ENCODE measurements at regions not wholly inside any gene's neighbourhood (a gene's known extent, or its start where the extent isn't known, plus 50 kb on each side); places are given as distances from the start of the nearest gene placed in this dataset.
"Not testable (repeated sequence)": the region's sequence is repeated elsewhere in the genome, so short reads cannot be mapped to it uniquely, and the experiment has no call there.

GRCh38 chr2:147594038-147594437 lies 250.8 kb upstream of the ACVR2A start:
- Histone ChIP-seq H3K27ac (no peak overlapping the region), H3K4me3 (no peak overlapping the region), H3K27me3 (no peaks in the 10 kb centered on the region), H3K9me3 (replicated peaks in 1 of 3) (no peaks in the 10 kb centered on the region), H3K36me3 (replicated peaks in 1 of 2) (no peaks in the 10 kb centered on the region), H3K4me1 (replicated peaks in 1 of 2) (no peaks in the 10 kb centered on the region)
- 60 to 78% (median 70%) methylated on average over 3 of the region's 3 CpGs for WGBS, 4 donors
- no peak for DNase-seq
- intact Hi-C loops (cut with DNase I): no loop called here
- no peak for TF ChIP-seq POLR2A (IDR thresholded peaks at IDR 0.05)
- no peak for TF ChIP-seq CTCF (IDR thresholded peaks at IDR 0.05)

GRCh38 chr2:147592784-147593183 lies 252.0 kb upstream of the ACVR2A start:
- H3K36me3 ChIP-seq (replicated peaks in 1 of 2); DNase-seq; intact Hi-C loops (cut with DNase I); H3K4me3 ChIP-seq; H3K27ac ChIP-seq; H3K4me1 ChIP-seq (replicated peaks in 1 of 2); H3K9me3 ChIP-seq (replicated peaks in 1 of 3); H3K27me3 ChIP-seq: not testable (repeated sequence)
- WGBS, 4 donors: 85 to 98% (median 92%) methylated on average over 2 of the region's 2 CpGs

DNA sequence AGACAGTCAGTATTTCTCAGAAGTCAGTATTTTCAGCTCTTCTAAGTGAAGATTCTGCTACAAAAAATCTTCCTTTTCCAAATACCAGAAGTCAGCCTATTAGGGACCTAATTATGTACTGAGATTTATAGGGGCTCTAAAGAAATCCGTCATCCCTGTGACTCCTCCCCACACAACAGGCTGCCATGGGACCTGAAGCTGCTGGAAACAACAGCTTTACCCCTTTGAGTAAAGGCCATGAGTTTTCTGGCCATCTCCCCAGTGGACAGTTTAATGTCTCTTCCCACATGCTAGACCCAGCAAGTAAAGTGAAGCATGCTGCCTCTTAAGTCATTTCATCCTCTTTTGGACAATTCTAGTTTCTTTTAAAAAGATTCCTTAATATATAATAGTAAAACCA lies 255.7 kb upstream of the ACVR2A start:
- H3K4me3 ChIP-seq: no peak overlapping the region
- H3K27ac ChIP-seq: no peak overlapping the region
- WGBS, 4 donors: 38 to 70% (median 61%) methylated on average over 1 of the region's 1 CpG
- TF ChIP-seq CTCF (IDR thresholded peaks at IDR 0.05): no peak
- TF ChIP-seq POLR2A (IDR thresholded peaks at IDR 0.05): no peak
- no peaks in the 10 kb centered on the region for H3K4me1 ChIP-seq (replicated peaks in 1 of 2)
- no peaks in the 10 kb centered on the region for H3K27me3 ChIP-seq
- intact Hi-C loops (cut with DNase I): no loop called here
- DNase-seq: no peak
- no peaks in the 10 kb centered on the region for H3K36me3 ChIP-seq (replicated peaks in 1 of 2)
- no peaks in the 10 kb centered on the region for H3K9me3 ChIP-seq (replicated peaks in 1 of 3)

- DNase-seq: no peak
- 62 to 74% (median 67%) methylated on average over 2 of the region's 2 CpGs for WGBS, 4 donors
- H3K27me3 ChIP-seq: no peaks in the 10 kb centered on the region
- H3K9me3 ChIP-seq (replicated peaks in 1 of 3): no peaks in the 10 kb centered on the region
- intact Hi-C loops (cut with DNase I): no loop called here
- TF ChIP-seq POLR2A (IDR thresholded peaks at IDR 0.05) (no peak), CTCF (IDR thresholded peaks at IDR 0.05) (no peak)
- H3K4me3 ChIP-seq: no peak overlapping the region
- no peaks in the 10 kb centered on the region for H3K4me1 ChIP-seq (replicated peaks in 1 of 2)
- H3K27ac ChIP-seq: no peak overlapping the region
- H3K36me3 ChIP-seq (replicated peaks in 1 of 2): no peaks in the 10 kb centered on the region
These were observed 256.6 kb upstream of the ACVR2A start for GRCh38 chr2:147588191-147588590.

DNA sequence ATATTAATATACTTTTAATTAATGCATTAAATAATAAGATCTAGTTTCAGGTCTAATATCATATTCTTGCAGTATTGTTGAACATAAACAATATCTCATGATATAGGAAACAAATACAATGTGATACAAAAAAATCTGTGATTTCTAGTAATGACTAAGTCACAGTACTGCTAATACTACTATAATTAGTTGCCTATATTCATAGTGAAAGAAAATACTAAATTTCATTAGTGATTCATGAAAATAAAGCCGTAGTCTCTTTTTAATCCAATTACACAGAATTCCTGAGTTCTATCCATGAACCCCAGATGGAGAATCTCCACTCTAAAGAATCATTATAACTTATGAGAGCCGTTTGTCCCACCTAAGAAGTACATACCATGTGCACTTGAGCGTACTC lies 266.3 kb upstream of the ACVR2A start:
- Histone ChIP-seq H3K27me3 (no peaks in the 10 kb centered on the region), H3K27ac (no peak overlapping the region), H3K4me1 (replicated peaks in 1 of 2) (no peaks in the 10 kb centered on the region), H3K4me3 (no peak overlapping the region), H3K9me3 (replicated peaks in 1 of 3) (no peaks in the 10 kb centered on the region), H3K36me3 (replicated peaks in 1 of 2) (no peaks in the 10 kb centered on the region)
- TF ChIP-seq POLR2A (IDR thresholded peaks at IDR 0.05) (no peak), CTCF (IDR thresholded peaks at IDR 0.05) (no peak)
- 76 to 84% (median 79%) methylated on average over 3 of the region's 3 CpGs for WGBS, 4 donors
- intact Hi-C loops (cut with DNase I): no loop called here
- DNase-seq: no peak
